Nephron (organoid): ENCODE measurements at regions not wholly inside any gene's neighbourhood (a gene's known extent, or its start where the extent isn't known, plus 50 kb on each side); places are given as distances from the start of the nearest gene placed in this dataset.

Experiments
- H3K27ac Mint-ChIP-seq, 3 experiments: 2 replicates each; pipeline ENCODE4 v1.8.0; 2020; ENCODE audit warnings: mixed read lengths in 3 of 3, mild to moderate bottlenecking in 2 of 3, moderate library complexity in 1 of 3
- H3K27me3 Mint-ChIP-seq: 2 replicates; pipeline ENCODE4 v1.8.0; 2021; ENCODE audit warnings: low read depth, mild to moderate bottlenecking, moderate library complexity, mixed read lengths
- H3K36me3 Mint-ChIP-seq: 2 replicates; pipeline ENCODE4 v1.8.0; 2020; ENCODE audit warnings: low read depth, mixed read lengths
- H3K4me1 Mint-ChIP-seq: 2 replicates; pipeline ENCODE4 v1.8.0; 2020; ENCODE audit warnings: mixed read lengths
- H3K4me3 Mint-ChIP-seq, 3 experiments: 2 replicates each; pipeline ENCODE4 v1.8.0; 2020; ENCODE audit warnings: mild to moderate bottlenecking in 3 of 3, mixed read lengths in 3 of 3, moderate library complexity in 2 of 3
- H3K9me3 Mint-ChIP-seq: 2 replicates; pipeline ENCODE4 v1.8.0; 2020; ENCODE audit warnings: mixed read lengths
- TF ChIP-seq, protein P1 (sequence below), 3 experiments: fragments of 200-600 bp; sonication (generic); IDR thresholded peaks; one replicate each; pipeline ENCODE4 v1.5.0; 2021; ENCODE audit warnings: antibody characterized with exemption in 3 of 3; ENCODE audit not compliant: unreplicated experiment in 3 of 3

DNA sequence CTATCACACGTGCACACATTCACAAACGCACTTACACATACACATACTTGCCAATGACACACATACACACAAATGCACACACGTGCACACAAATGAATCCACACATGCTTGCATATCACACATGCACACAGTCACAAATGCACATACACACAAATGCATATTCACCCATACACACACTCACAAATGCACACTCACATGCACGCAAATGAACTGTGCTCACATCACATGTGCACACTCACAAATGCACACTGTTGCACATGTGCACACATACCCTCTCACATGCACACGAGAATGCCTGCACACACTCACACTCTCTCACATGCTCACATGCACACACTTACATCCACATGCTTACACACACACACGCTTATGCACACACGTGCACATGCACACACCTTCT lies 368.1 kb downstream of the EIPR1 start:
- Mint-ChIP-seq H3K4me3 (peak overlapping the region in 1 of 3 experiments; percentile 11), H3K27ac (peak overlapping the region in 2 of 3 experiments; percentile 21 to 38), H3K9me3 (peaks cover 17% of the 10 kb centered on the region), H3K27me3 (peaks cover 30% of the 10 kb centered on the region), H3K4me1 (peaks cover 32% of the 10 kb centered on the region), H3K36me3 (no peaks in the 10 kb centered on the region)
- TF ChIP-seq, protein P1, sequence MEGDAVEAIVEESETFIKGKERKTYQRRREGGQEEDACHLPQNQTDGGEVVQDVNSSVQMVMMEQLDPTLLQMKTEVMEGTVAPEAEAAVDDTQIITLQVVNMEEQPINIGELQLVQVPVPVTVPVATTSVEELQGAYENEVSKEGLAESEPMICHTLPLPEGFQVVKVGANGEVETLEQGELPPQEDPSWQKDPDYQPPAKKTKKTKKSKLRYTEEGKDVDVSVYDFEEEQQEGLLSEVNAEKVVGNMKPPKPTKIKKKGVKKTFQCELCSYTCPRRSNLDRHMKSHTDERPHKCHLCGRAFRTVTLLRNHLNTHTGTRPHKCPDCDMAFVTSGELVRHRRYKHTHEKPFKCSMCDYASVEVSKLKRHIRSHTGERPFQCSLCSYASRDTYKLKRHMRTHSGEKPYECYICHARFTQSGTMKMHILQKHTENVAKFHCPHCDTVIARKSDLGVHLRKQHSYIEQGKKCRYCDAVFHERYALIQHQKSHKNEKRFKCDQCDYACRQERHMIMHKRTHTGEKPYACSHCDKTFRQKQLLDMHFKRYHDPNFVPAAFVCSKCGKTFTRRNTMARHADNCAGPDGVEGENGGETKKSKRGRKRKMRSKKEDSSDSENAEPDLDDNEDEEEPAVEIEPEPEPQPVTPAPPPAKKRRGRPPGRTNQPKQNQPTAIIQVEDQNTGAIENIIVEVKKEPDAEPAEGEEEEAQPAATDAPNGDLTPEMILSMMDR (IDR thresholded peaks at IDR 0.05; ENCODE audit: unreplicated experiment in 3 of 3) = no peak

DNA sequence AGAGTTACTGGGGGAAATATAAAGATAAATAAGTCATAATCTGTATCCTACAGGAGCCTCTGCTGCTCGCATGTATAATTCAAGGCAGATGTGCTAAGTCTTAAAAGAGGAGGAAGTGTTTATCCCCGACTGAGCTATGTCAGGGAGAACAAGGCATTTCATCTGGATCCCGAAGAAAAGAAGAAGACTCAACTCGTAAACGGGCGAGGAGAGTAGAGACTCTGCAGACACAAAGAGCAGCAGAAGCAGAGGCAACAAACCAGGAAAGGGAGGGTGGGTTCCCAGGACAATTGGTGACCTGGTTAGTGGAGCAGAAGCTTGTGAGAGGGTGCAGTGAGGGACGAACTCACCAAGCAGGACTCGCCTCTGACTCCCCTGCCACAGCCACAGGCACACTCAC lies 368.6 kb downstream of the EIPR1 start:
- TF ChIP-seq, protein P1 (IDR thresholded peaks at IDR 0.05; ENCODE audit: unreplicated experiment in 3 of 3) = no peak
- Mint-ChIP-seq H3K27ac (peak overlapping the region; percentile 21 to 65 (median 38)), H3K9me3 (peaks cover 16% of the 10 kb centered on the region), H3K27me3 (peaks cover 34% of the 10 kb centered on the region), H3K36me3 (no peaks in the 10 kb centered on the region), H3K4me1 (peaks cover 32% of the 10 kb centered on the region), H3K4me3 (peak overlapping the region in 1 of 3 experiments; percentile 37)

DNA sequence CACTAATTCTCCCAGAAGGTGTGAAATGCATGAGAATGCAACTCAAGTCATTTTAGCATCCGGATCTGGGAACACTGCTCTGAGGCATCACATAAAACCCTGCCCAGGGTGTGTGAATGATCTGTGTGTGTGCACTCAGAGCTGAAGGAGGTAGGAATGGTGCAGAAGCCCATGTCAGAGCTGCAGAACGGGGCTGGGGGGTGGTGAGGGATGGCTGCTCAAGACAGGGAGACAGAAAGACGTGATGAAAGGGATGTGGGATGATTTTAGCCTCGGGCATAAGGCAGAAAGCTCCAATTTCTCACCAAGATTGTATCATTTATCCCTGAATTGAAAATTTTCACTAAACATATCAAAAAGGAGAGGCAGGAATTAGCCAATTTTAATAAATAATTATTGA lies 369.1 kb downstream of the EIPR1 start:
- TF ChIP-seq, protein P1 (IDR thresholded peaks at IDR 0.05; ENCODE audit: unreplicated experiment in 3 of 3) = no peak

DNA sequence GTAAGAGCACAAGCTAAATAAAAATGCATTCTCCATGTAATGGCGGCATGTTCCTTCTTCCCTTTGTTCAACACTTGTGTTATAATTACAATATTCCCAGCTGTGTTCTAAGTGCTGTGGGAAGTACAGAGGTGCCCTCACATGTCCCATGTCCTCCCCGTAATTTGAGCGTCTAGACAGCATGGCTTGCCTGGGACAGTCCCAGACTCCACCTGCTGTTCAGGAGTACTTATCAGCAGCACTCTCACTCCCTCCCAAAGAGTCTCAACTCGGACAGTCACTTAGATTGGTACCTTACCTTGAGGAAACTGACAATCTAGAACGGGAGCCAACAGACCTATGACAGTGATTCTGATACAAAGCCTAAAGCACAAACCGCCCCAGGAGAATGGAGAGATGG lies 370.5 kb downstream of the EIPR1 start:
- Mint-ChIP-seq H3K36me3 (no peaks in the 10 kb centered on the region), H3K27me3 (peaks cover 37% of the 10 kb centered on the region), H3K4me3 (no peak overlapping the region), H3K4me1 (peaks cover 32% of the 10 kb centered on the region), H3K27ac (no peak overlapping the region), H3K9me3 (peaks cover 2% of the 10 kb centered on the region)
- TF ChIP-seq, protein P1 (IDR thresholded peaks at IDR 0.05; ENCODE audit: unreplicated experiment in 3 of 3) = no peak

More for the DNA sequence above, 369.1 kb downstream of the EIPR1 start:
- peak overlapping the region in 2 of 3 experiments; percentile 21 to 65 for H3K27ac Mint-ChIP-seq
- no peak overlapping the region for H3K4me3 Mint-ChIP-seq
- peaks cover 37% of the 10 kb centered on the region for H3K27me3 Mint-ChIP-seq
- peaks cover 12% of the 10 kb centered on the region for H3K9me3 Mint-ChIP-seq
- no peaks in the 10 kb centered on the region for H3K36me3 Mint-ChIP-seq
- peaks cover 32% of the 10 kb centered on the region for H3K4me1 Mint-ChIP-seq

DNA sequence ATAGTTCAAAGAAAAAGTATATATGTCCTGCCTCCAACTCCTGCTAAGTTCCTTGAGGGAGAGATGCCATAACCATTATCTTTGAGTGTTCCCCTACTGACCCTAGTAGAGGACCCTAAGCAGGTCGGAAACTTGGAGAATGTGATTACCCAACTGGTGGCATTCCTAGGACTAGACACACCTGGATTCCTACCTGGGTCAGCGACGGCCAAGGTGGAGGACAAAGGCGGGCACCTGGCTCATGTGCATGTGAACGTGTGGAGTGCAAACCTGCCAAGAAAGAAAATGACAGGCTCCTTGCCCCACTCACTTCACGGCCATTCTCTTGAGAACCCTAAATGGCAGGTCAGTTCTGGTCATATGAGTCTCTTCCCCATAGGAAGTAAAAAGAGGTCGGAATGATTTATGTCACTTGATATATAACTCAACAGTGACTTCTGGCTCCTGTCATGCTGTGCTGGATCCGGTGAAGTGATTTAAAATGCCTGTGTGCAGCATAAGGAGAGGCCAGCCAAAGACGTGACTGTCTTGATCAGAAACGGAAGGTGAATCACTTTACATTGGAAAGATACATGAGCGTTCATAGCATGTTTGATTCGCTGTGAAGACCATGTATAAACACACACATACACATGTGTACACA lies 371.6 kb downstream of the EIPR1 start:
- Mint-ChIP-seq H3K36me3 (no peaks in the 10 kb centered on the region), H3K27me3 (peaks cover 45% of the 10 kb centered on the region), H3K9me3 (no peaks in the 10 kb centered on the region), H3K4me1 (peaks cover 39% of the 10 kb centered on the region), H3K4me3 (no peak overlapping the region), H3K27ac (peak overlapping the region in 2 of 3 experiments; percentile 13 to 16)
- TF ChIP-seq, protein P1 (IDR thresholded peaks at IDR 0.05; ENCODE audit: unreplicated experiment in 3 of 3) = no peak
